ENCODE measurements at regions not wholly inside any gene's neighbourhood (a gene's known extent, or its start where the extent isn't known, plus 50 kb on each side); places are given as distances from the start of the nearest gene placed in this dataset.

GRCh38 chr17:79159926-79160325 lies 85.3 kb downstream of the ENGASE start:
- ChIA-PET CTCF (interaction anchor here (1.2 to 2.1 kb wide), 4 partner anchors 73 to 234 kb away, joined by 5 to 7 read pairs (median 6); no protein-coding TSS in a partner anchor), POLR2A (no interaction called here)
- DNase-seq (ENCODE audit: low spot score), result no peak
- no peak overlapping the region for H3K27ac Mint-ChIP-seq
- peaks cover 5% of the 10 kb centered on the region; the same call in 1 of the 2 replicates for H3K4me1 Mint-ChIP-seq
- H3K9me3 Mint-ChIP-seq, result no peaks in the 10 kb centered on the region
- TF ChIP-seq EMX1 (CRISPR knock-in tag; IDR thresholded peaks at IDR 0.05) (no peak), TCF7 (CRISPR knock-in tag; IDR thresholded peaks at IDR 0.05; ENCODE audit: low read depth) (no peak), E2F4 (CRISPR knock-in tag; IDR thresholded peaks at IDR 0.05; ENCODE audit: borderline replicate concordance, low read depth) (no peak), ELF4 (CRISPR knock-in tag; IDR thresholded peaks at IDR 0.05; ENCODE audit: low read depth) (no peak), PRDM15 (CRISPR knock-in tag; IDR thresholded peaks at IDR 0.05) (no peak), NR1H2 (CRISPR knock-in tag; IDR thresholded peaks at IDR 0.05) (no peak), JUN (CRISPR knock-in tag; IDR thresholded peaks at IDR 0.05) (no peak), RORB (CRISPR knock-in tag; IDR thresholded peaks at IDR 0.05) (no peak), ETV6 (CRISPR knock-in tag; IDR thresholded peaks at IDR 0.05) (no peak), ZNF532 (CRISPR knock-in tag; IDR thresholded peaks at IDR 0.05; ENCODE audit: borderline replicate concordance) (no peak), ESRRA (CRISPR knock-in tag; IDR thresholded peaks at IDR 0.05; ENCODE audit: borderline replicate concordance) (no peak), TEAD4 (CRISPR knock-in tag; IDR thresholded peaks at IDR 0.05) (no peak), ZNF232 (CRISPR knock-in tag; IDR thresholded peaks at IDR 0.05) (no peak), MXD4 (CRISPR knock-in tag; IDR thresholded peaks at IDR 0.05; ENCODE audit: borderline replicate concordance) (no peak), MYBL2 (CRISPR knock-in tag; IDR thresholded peaks at IDR 0.05) (no peak), ZNF138 (CRISPR knock-in tag; conservative IDR thresholded peaks at IDR 0.05) (no peak), ZBTB43 (CRISPR knock-in tag; IDR thresholded peaks at IDR 0.05) (no peak), CTCF (IDR thresholded peaks at IDR 0.05) (no peak)
- ATAC-seq, result no peak
- H3K4me3 Mint-ChIP-seq, result no peak overlapping the region
- no peaks in the 10 kb centered on the region for H3K36me3 Mint-ChIP-seq
- H3K27me3 Mint-ChIP-seq (ENCODE audit: low read depth), result no peaks in the 10 kb centered on the region

All from WTC11 (cell line).